22Rv1 (cell line): ENCODE measurements at regions not wholly inside any gene's neighbourhood (a gene's known extent, or its start where the extent isn't known, plus 50 kb on each side); places are given as distances from the start of the nearest gene placed in this dataset.

Experiments
- ZFX ChIP-seq: fragments of 450-650 bp; IDR thresholded peaks from 2 replicates; pipeline ENCODE4 v1.6.1; 2017; ENCODE audit warnings: antibody characterized with exemption, borderline replicate concordance
- TF ChIP-seq, protein P1 (sequence below): fragments of 450-650 bp; IDR thresholded peaks from 2 replicates; pipeline ENCODE4 v1.5.1; 2017; ENCODE audit warnings: mild to moderate bottlenecking

GRCh38 chr17:72515291-72516065, 394.7 kb downstream of the SOX9 start:
- TF ChIP-seq, protein P1, sequence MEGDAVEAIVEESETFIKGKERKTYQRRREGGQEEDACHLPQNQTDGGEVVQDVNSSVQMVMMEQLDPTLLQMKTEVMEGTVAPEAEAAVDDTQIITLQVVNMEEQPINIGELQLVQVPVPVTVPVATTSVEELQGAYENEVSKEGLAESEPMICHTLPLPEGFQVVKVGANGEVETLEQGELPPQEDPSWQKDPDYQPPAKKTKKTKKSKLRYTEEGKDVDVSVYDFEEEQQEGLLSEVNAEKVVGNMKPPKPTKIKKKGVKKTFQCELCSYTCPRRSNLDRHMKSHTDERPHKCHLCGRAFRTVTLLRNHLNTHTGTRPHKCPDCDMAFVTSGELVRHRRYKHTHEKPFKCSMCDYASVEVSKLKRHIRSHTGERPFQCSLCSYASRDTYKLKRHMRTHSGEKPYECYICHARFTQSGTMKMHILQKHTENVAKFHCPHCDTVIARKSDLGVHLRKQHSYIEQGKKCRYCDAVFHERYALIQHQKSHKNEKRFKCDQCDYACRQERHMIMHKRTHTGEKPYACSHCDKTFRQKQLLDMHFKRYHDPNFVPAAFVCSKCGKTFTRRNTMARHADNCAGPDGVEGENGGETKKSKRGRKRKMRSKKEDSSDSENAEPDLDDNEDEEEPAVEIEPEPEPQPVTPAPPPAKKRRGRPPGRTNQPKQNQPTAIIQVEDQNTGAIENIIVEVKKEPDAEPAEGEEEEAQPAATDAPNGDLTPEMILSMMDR, result no peak
- TF ChIP-seq ZFX, result no peak
